ENCODE measurements at regions not wholly inside any gene's neighbourhood (a gene's known extent, or its start where the extent isn't known, plus 50 kb on each side); places are given as distances from the start of the nearest gene placed in this dataset.

DNA sequence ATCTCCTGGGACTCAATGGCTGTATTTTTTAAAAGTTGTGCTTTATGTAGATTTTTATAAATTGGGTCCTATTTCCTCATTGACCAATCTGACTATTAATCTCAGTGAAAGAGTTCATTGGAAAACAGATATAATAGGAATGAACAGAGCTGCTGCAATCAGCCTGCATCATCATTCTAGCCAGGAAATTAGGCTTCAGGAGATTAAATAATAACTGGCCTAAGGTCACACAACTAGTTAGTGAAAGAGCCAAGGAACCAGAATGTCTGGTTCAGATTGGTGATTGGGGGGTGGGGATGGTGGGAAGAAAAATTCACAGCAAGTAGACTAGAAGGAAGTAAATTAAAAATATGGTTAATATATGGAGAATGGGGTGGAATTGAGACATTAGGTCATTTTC lies 180.9 kb upstream of the ROPN1 start:
- Histone ChIP-seq H3K36me3 (ENCODE audit: control insufficient read depth in 1 of 2, insufficient read depth in 2 of 2, low read length in 2 of 2) (no peaks in the 10 kb centered on the region), H3K9me3 (ENCODE audit: control insufficient read depth in 1 of 2, low read length in 2 of 2) (no peaks in the 10 kb centered on the region), H3K9ac (ENCODE audit: low read depth in 1 of 2, low read length in 2 of 2) (no peak overlapping the region), H3K4me1 (ENCODE audit: control insufficient read depth in 1 of 2, insufficient read depth in 2 of 2, low read length in 2 of 2) (no peaks in the 10 kb centered on the region), H3K4me3 (ENCODE audit: low read depth in 1 of 2, low read length in 2 of 2) (no peak overlapping the region), H3K27me3 (ENCODE audit: control insufficient read depth in 1 of 2, insufficient read depth in 2 of 2, low read length in 2 of 2) (no peaks in the 10 kb centered on the region), H3K27ac (ENCODE audit: low read depth, low read length) (no peak overlapping the region)

DNA sequence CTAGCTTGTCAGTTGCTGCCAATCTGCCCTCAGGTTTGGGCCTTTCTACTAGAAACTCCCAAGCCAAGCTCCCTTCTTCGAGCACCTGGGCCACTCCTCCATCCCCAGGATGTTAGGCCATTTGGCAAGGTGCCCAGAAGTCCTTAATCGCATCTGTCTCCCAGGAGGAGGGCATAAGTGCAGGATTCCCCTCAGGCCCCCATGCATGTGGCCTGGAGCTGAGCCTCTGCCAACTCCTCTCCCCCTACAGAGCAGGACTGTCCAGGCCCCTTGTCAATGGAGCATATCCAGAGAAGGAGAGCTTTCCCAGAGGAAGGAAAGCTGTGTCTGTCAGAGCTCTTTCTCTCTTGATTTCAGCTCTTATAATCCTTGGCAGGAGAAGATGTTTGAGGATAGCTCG lies 182.6 kb upstream of the ROPN1 start:
- Histone ChIP-seq H3K27ac (ENCODE audit: low read depth, low read length) (no peak overlapping the region), H3K9ac (ENCODE audit: low read depth in 1 of 2, low read length in 2 of 2) (no peak overlapping the region), H3K27me3 (ENCODE audit: control insufficient read depth in 1 of 2, insufficient read depth in 2 of 2, low read length in 2 of 2) (no peaks in the 10 kb centered on the region), H3K4me1 (ENCODE audit: control insufficient read depth in 1 of 2, insufficient read depth in 2 of 2, low read length in 2 of 2) (no peaks in the 10 kb centered on the region), H3K4me3 (ENCODE audit: low read depth in 1 of 2, low read length in 2 of 2) (no peak overlapping the region), H3K36me3 (ENCODE audit: control insufficient read depth in 1 of 2, insufficient read depth in 2 of 2, low read length in 2 of 2) (no peaks in the 10 kb centered on the region), H3K9me3 (ENCODE audit: control insufficient read depth in 1 of 2, low read length in 2 of 2) (no peaks in the 10 kb centered on the region)

GRCh38 chr3:124174910-124175874 lies 183.3 kb upstream of the ROPN1 start:
- Histone ChIP-seq H3K9me3 (ENCODE audit: control insufficient read depth in 1 of 2, low read length in 2 of 2) (no peaks in the 10 kb centered on the region), H3K27me3 (ENCODE audit: control insufficient read depth in 1 of 2, insufficient read depth in 2 of 2, low read length in 2 of 2) (no peaks in the 10 kb centered on the region), H3K36me3 (ENCODE audit: control insufficient read depth in 1 of 2, insufficient read depth in 2 of 2, low read length in 2 of 2) (no peaks in the 10 kb centered on the region), H3K9ac (ENCODE audit: low read depth in 1 of 2, low read length in 2 of 2) (no peak overlapping the region), H3K4me3 (ENCODE audit: low read depth in 1 of 2, low read length in 2 of 2) (no peak overlapping the region), H3K27ac (ENCODE audit: low read depth, low read length) (no peak overlapping the region), H3K4me1 (ENCODE audit: control insufficient read depth in 1 of 2, insufficient read depth in 2 of 2, low read length in 2 of 2) (no peaks in the 10 kb centered on the region)

- H3K4me3 ChIP-seq (ENCODE audit: low read depth in 1 of 2, low read length in 2 of 2) = no peak overlapping the region
- H3K27ac ChIP-seq (ENCODE audit: low read depth, low read length) = no peak overlapping the region
Observed at GRCh38 chr3:124177071-124177470, 185.1 kb upstream of the ROPN1 start.

GRCh38 chr3:124178531-124178930 lies 186.6 kb upstream of the ROPN1 start:
- Histone ChIP-seq H3K27me3 (ENCODE audit: control insufficient read depth in 1 of 2, insufficient read depth in 2 of 2, low read length in 2 of 2) (no peaks in the 10 kb centered on the region), H3K4me3 (ENCODE audit: low read depth in 1 of 2, low read length in 2 of 2) (no peak overlapping the region), H3K4me1 (ENCODE audit: control insufficient read depth in 1 of 2, insufficient read depth in 2 of 2, low read length in 2 of 2) (no peaks in the 10 kb centered on the region), H3K27ac (ENCODE audit: low read depth, low read length) (no peak overlapping the region), H3K36me3 (ENCODE audit: control insufficient read depth in 1 of 2, insufficient read depth in 2 of 2, low read length in 2 of 2) (no peaks in the 10 kb centered on the region), H3K9ac (ENCODE audit: low read depth in 1 of 2, low read length in 2 of 2) (no peak overlapping the region), H3K9me3 (ENCODE audit: control insufficient read depth in 1 of 2, low read length in 2 of 2) (no peaks in the 10 kb centered on the region)

More at GRCh38 chr3:124177071-124177470, 185.1 kb upstream of the ROPN1 start:
- no peak overlapping the region for H3K9ac ChIP-seq (ENCODE audit: low read depth in 1 of 2, low read length in 2 of 2)
- H3K27me3 ChIP-seq (ENCODE audit: control insufficient read depth in 1 of 2, insufficient read depth in 2 of 2, low read length in 2 of 2) = no peaks in the 10 kb centered on the region
- H3K9me3 ChIP-seq (ENCODE audit: control insufficient read depth in 1 of 2, low read length in 2 of 2) = no peaks in the 10 kb centered on the region
- no peaks in the 10 kb centered on the region for H3K4me1 ChIP-seq (ENCODE audit: control insufficient read depth in 1 of 2, insufficient read depth in 2 of 2, low read length in 2 of 2)
- no peaks in the 10 kb centered on the region for H3K36me3 ChIP-seq (ENCODE audit: control insufficient read depth in 1 of 2, insufficient read depth in 2 of 2, low read length in 2 of 2)

GRCh38 chr3:124200407-124200806 lies 208.5 kb upstream of the ROPN1 start:
- H3K27me3 ChIP-seq (ENCODE audit: control insufficient read depth in 1 of 2, insufficient read depth in 2 of 2, low read length in 2 of 2) = no peaks in the 10 kb centered on the region
- no peaks in the 10 kb centered on the region for H3K36me3 ChIP-seq (ENCODE audit: control insufficient read depth in 1 of 2, insufficient read depth in 2 of 2, low read length in 2 of 2)
- H3K9ac ChIP-seq (ENCODE audit: low read depth in 1 of 2, low read length in 2 of 2) = no peak overlapping the region
- H3K4me1 ChIP-seq (ENCODE audit: control insufficient read depth in 1 of 2, insufficient read depth in 2 of 2, low read length in 2 of 2) = no peaks in the 10 kb centered on the region
- no peaks in the 10 kb centered on the region for H3K9me3 ChIP-seq (ENCODE audit: control insufficient read depth in 1 of 2, low read length in 2 of 2)
- no peak overlapping the region for H3K4me3 ChIP-seq (ENCODE audit: low read depth in 1 of 2, low read length in 2 of 2)
- no peak overlapping the region for H3K27ac ChIP-seq (ENCODE audit: low read depth, low read length)

- Histone ChIP-seq H3K27me3 (ENCODE audit: control insufficient read depth in 1 of 2, insufficient read depth in 2 of 2, low read length in 2 of 2) (no peaks in the 10 kb centered on the region), H3K4me3 (ENCODE audit: low read depth in 1 of 2, low read length in 2 of 2) (no peak overlapping the region), H3K27ac (ENCODE audit: low read depth, low read length) (no peak overlapping the region), H3K9me3 (ENCODE audit: control insufficient read depth in 1 of 2, low read length in 2 of 2) (no peaks in the 10 kb centered on the region), H3K9ac (ENCODE audit: low read depth in 1 of 2, low read length in 2 of 2) (no peak overlapping the region), H3K36me3 (ENCODE audit: control insufficient read depth in 1 of 2, insufficient read depth in 2 of 2, low read length in 2 of 2) (no peaks in the 10 kb centered on the region), H3K4me1 (ENCODE audit: control insufficient read depth in 1 of 2, insufficient read depth in 2 of 2, low read length in 2 of 2) (no peaks in the 10 kb centered on the region)
Observed at GRCh38 chr3:124201226-124201625, 209.3 kb upstream of the ROPN1 start.

- Histone ChIP-seq H3K27ac (ENCODE audit: low read depth, low read length) (no peak overlapping the region), H3K36me3 (ENCODE audit: control insufficient read depth in 1 of 2, insufficient read depth in 2 of 2, low read length in 2 of 2) (no peaks in the 10 kb centered on the region), H3K27me3 (ENCODE audit: control insufficient read depth in 1 of 2, insufficient read depth in 2 of 2, low read length in 2 of 2) (no peaks in the 10 kb centered on the region), H3K9me3 (ENCODE audit: control insufficient read depth in 1 of 2, low read length in 2 of 2) (no peaks in the 10 kb centered on the region), H3K4me3 (ENCODE audit: low read depth in 1 of 2, low read length in 2 of 2) (no peak overlapping the region), H3K4me1 (ENCODE audit: control insufficient read depth in 1 of 2, insufficient read depth in 2 of 2, low read length in 2 of 2) (no peaks in the 10 kb centered on the region), H3K9ac (ENCODE audit: low read depth in 1 of 2, low read length in 2 of 2) (no peak overlapping the region)
Observed at GRCh38 chr3:124201786-124202185, 209.9 kb upstream of the ROPN1 start.

- no peak overlapping the region for H3K27ac ChIP-seq (ENCODE audit: low read depth, low read length)
Observed at GRCh38 chr3:124202754-124203153, 210.8 kb upstream of the ROPN1 start.

GRCh38 chr3:124203292-124203691 lies 211.4 kb upstream of the ROPN1 start:
- Histone ChIP-seq H3K9me3 (ENCODE audit: control insufficient read depth in 1 of 2, low read length in 2 of 2) (no peaks in the 10 kb centered on the region), H3K4me1 (ENCODE audit: control insufficient read depth in 1 of 2, insufficient read depth in 2 of 2, low read length in 2 of 2) (no peaks in the 10 kb centered on the region), H3K27ac (ENCODE audit: low read depth, low read length) (no peak overlapping the region), H3K4me3 (ENCODE audit: low read depth in 1 of 2, low read length in 2 of 2) (no peak overlapping the region), H3K36me3 (ENCODE audit: control insufficient read depth in 1 of 2, insufficient read depth in 2 of 2, low read length in 2 of 2) (no peaks in the 10 kb centered on the region), H3K9ac (ENCODE audit: low read depth in 1 of 2, low read length in 2 of 2) (no peak overlapping the region), H3K27me3 (ENCODE audit: control insufficient read depth in 1 of 2, insufficient read depth in 2 of 2, low read length in 2 of 2) (peaks cover 0 to 4% of the 10 kb centered on the region in 2 donors)

More at GRCh38 chr3:124202754-124203153, 210.8 kb upstream of the ROPN1 start:
- no peaks in the 10 kb centered on the region for H3K4me1 ChIP-seq (ENCODE audit: control insufficient read depth in 1 of 2, insufficient read depth in 2 of 2, low read length in 2 of 2)
- no peaks in the 10 kb centered on the region for H3K36me3 ChIP-seq (ENCODE audit: control insufficient read depth in 1 of 2, insufficient read depth in 2 of 2, low read length in 2 of 2)
- H3K27me3 ChIP-seq (ENCODE audit: control insufficient read depth in 1 of 2, insufficient read depth in 2 of 2, low read length in 2 of 2) = peaks cover 0 to 3% of the 10 kb centered on the region in 2 donors
- H3K4me3 ChIP-seq (ENCODE audit: low read depth in 1 of 2, low read length in 2 of 2) = no peak overlapping the region
- no peaks in the 10 kb centered on the region for H3K9me3 ChIP-seq (ENCODE audit: control insufficient read depth in 1 of 2, low read length in 2 of 2)
- no peak overlapping the region for H3K9ac ChIP-seq (ENCODE audit: low read depth in 1 of 2, low read length in 2 of 2)

Data from duodenal mucosa (tissue), 2 donors.